Endothelial cell of umbilical vein (primary cell): ENCODE measurements at regions not wholly inside any gene's neighbourhood (a gene's known extent, or its start where the extent isn't known, plus 50 kb on each side); places are given as distances from the start of the nearest gene placed in this dataset.

Experiments used
- BruUV-seq: library from RNA; stranded (reverse); fragments of 400-500 nt; replicated peaks from 2 replicates; lab custom pipeline; 2021; lab: Mats Ljungman, UMichigan
- CTCF ChIA-PET: fragments of 300-600, 350-600 bp; sonication (Branson Sonifier 250); formaldehyde crosslinking; loops from one replicate; lab custom pipeline; 2021; ENCODE audit warnings: antibody characterized with exemption, inconsistent platforms; lab: Charles Lee
- POLR2A ChIA-PET: fragments of 300-600, 350-600 bp; sonication (Branson Sonifier 250); formaldehyde crosslinking; loops from one replicate; lab custom pipeline; 2021; ENCODE audit warnings: antibody characterized with exemption, inconsistent platforms; lab: Charles Lee
- DNase-seq: peaks from one replicate; pipeline ENCODE4 v3.0.0-alpha.2; 2011; ENCODE audit warnings: low read depth, low spot score
- FAIRE-seq: peaks from 2 replicates; lab custom pipeline; 2011; peaks lifted over from hg19 to GRCh38; lab: Jason Lieb, UNC
- H2AFZ ChIP-seq: 2 replicates; pipeline ENCODE4 v1.6.0; 2012; ENCODE audit warnings: low read depth, low read length, control low read depth, inconsistent platforms
- H3K27ac ChIP-seq: 2 replicates; pipeline ENCODE4 v1.5.1; 2011; ENCODE audit warnings: low read depth, mild to moderate bottlenecking, control low read depth, low read length, moderate library complexity; ENCODE audit not compliant: insufficient read depth
- H3K27me3 ChIP-seq, 2 experiments: 2 replicates each; pipeline versions ENCODE4 v1.6.0 to v1.6.1; 2011; ENCODE audit warnings: low read length in 2 of 2, mixed read lengths in 1 of 2; ENCODE audit not compliant: control insufficient read depth in 2 of 2, insufficient read depth in 2 of 2
- H3K36me3 ChIP-seq, 2 experiments: 2 replicates in 1 of 2; 3 replicates in 1 of 2; pipeline ENCODE4 v1.5.1; 2011; ENCODE audit warnings: low read length in 2 of 2, mild to moderate bottlenecking in 1 of 2, moderate library complexity in 1 of 2; ENCODE audit not compliant: control insufficient read depth in 2 of 2, insufficient read depth in 2 of 2; ENCODE audit errors: extremely low read depth in 1 of 2
- H3K4me1 ChIP-seq: 3 replicates; pipeline ENCODE4 v1.5.1; 2011; ENCODE audit warnings: mild to moderate bottlenecking, low read length; ENCODE audit not compliant: control insufficient read depth, insufficient read depth; ENCODE audit errors: extremely low read depth
- H3K4me2 ChIP-seq: 2 replicates; pipeline ENCODE4 v1.6.1; 2011; ENCODE audit warnings: low read length, control low read depth, mixed read lengths; ENCODE audit not compliant: insufficient read depth
- H3K4me3 ChIP-seq, 3 experiments: fragments of 200-600 bp in 1 of 3; sonication (generic), shearing (Covaris generic) in 1 of 3; replicated peaks in 1 of 3; 2 replicates each; pipeline ENCODE4 v1.5.1; 2011 to 2016; ENCODE audit warnings: control low read depth in 3 of 3, low read length in 3 of 3, mild to moderate bottlenecking in 2 of 3, inconsistent platforms in 1 of 3, low read depth in 1 of 3, moderate library complexity in 1 of 3; ENCODE audit not compliant: insufficient read depth in 1 of 3
- H3K79me2 ChIP-seq: 2 replicates; pipeline ENCODE4 v1.6.0; 2012; ENCODE audit warnings: low read length, inconsistent platforms; ENCODE audit not compliant: control insufficient read depth, insufficient read depth
- H3K9ac ChIP-seq: replicated peaks from 2 replicates; pipeline ENCODE3; 2011; ENCODE audit warnings: low read length, control low read depth; ENCODE audit not compliant: insufficient read depth; ENCODE audit errors: extremely low read depth
- H3K9me1 ChIP-seq: replicated peaks from 3 replicates; pipeline ENCODE4 v1.6.0; 2011; ENCODE audit warnings: mild to moderate bottlenecking, low read length; ENCODE audit not compliant: control insufficient read depth, insufficient read depth; ENCODE audit errors: extremely low read depth
- H3K9me3 ChIP-seq: replicated peaks from 2 replicates; pipeline ENCODE4 v1.5.1; 2012; ENCODE audit warnings: low read length, inconsistent platforms; ENCODE audit not compliant: control insufficient read depth, insufficient read depth
- H4K20me1 ChIP-seq: replicated peaks from 2 replicates; pipeline ENCODE3; 2011; ENCODE audit warnings: mild to moderate bottlenecking, low read length; ENCODE audit not compliant: control insufficient read depth, insufficient read depth; ENCODE audit errors: extremely low read depth
- EZH2 ChIP-seq: IDR thresholded peaks from 2 replicates; pipeline ENCODE4 v1.6.1; 2012; ENCODE audit warnings: borderline replicate concordance, low read depth, mild to moderate bottlenecking, moderate library complexity, low read length, inconsistent platforms; ENCODE audit not compliant: severe bottlenecking
- FOS ChIP-seq: IDR thresholded peaks from 2 replicates; pipeline ENCODE4 v1.6.1; 2011; ENCODE audit warnings: mild to moderate bottlenecking, low read length, moderate library complexity, borderline replicate concordance; ENCODE audit not compliant: insufficient read depth
- GATA2 ChIP-seq: IDR thresholded peaks from 2 replicates; pipeline ENCODE4 v1.7.0; 2011; ENCODE audit warnings: low read depth, mild to moderate bottlenecking, moderate library complexity, mixed read lengths, low read length; ENCODE audit not compliant: insufficient read length, insufficient read depth
- JUN ChIP-seq: IDR thresholded peaks from 2 replicates; pipeline ENCODE4 v1.6.1; 2011; ENCODE audit warnings: borderline replicate concordance, low read depth; ENCODE audit not compliant: insufficient read length, insufficient read depth
- MYC ChIP-seq: IDR thresholded peaks from one replicate; pipeline ENCODE4 v1.6.1; 2011; ENCODE audit warnings: mild to moderate bottlenecking, low read depth, low read length
- POLR2A ChIP-seq: IDR thresholded peaks from 2 replicates; pipeline ENCODE4 v1.6.1; 2012; ENCODE audit warnings: low read depth, mild to moderate bottlenecking, control low read depth, low read length
- POLR2AphosphoS5 ChIP-seq: IDR thresholded peaks from 2 replicates; pipeline ENCODE4 v1.6.1; 2012; ENCODE audit warnings: low read depth, mild to moderate bottlenecking, control low read depth, low read length, moderate library complexity; ENCODE audit not compliant: insufficient read depth
- dilution Hi-C: fragments of 300-500 bp; cut with MboI; formaldehyde crosslinking; loops from one replicate; pipeline ENCODE4 v1.15.0; 2019; ENCODE audit warnings: low sequenced_read_pairs; ENCODE audit not compliant: extremely low pct_ligation_motif_present
- intact Hi-C: fragments of 100-400 bp; cut with micrococcal nuclease; formaldehyde crosslinking; loops from one replicate; pipeline ENCODE4 v1.10.0; 2022
- TF ChIP-seq, protein P1 (sequence below), 2 donors: IDR thresholded peaks; 1 replicate in 1 of 2; 2 replicates in 1 of 2; pipeline ENCODE4 v1.5.1; 2011; ENCODE audit warnings: low read length in 2 of 2, mild to moderate bottlenecking in 2 of 2, moderate library complexity in 2 of 2, control low read depth in 1 of 2, inconsistent platforms in 1 of 2, low read depth in 1 of 2; ENCODE audit not compliant: insufficient read depth in 1 of 2; ENCODE audit errors: extremely low read depth in 1 of 2
- TF ChIP-seq, protein P2 (sequence below): IDR thresholded peaks from 2 replicates; pipeline ENCODE4 v1.6.1; 2011; ENCODE audit not compliant: insufficient read depth, insufficient read length

DNA sequence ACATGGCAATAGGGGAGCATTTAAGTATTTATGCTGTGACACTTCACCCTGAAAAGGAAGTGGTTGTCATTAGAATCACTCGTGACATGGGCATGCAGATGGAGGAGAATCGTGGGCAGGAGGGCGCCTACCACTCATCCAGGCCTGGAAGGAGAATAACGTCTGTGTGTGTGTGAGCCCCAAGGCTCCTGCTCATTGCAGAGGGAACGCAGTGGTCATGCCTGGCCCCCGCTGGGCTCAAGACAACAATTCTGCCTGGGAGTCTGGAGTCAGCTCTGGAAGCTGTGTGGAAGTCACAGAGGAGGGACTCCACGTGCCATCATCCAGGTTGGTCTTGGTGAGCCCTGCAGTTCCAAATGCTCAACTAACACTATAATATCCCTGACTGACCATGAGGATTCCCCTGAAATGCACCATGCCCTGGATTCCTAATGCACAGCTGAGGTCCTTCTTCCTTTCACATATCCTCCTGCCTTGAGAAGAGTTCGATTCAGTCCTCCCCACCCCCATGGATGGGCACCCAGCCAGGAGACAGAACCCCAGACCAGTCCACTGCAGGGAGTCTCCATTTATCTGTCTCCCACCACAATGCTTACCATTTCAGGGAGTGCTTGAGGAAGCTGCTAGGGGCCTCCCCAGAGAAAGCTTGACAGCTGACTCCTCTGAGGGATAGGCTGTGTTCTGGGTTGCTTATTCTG, 446.9 kb upstream of the B3GAT1 start:
- Histone ChIP-seq H3K27me3 (no peaks in the 10 kb centered on the region), H3K9ac (no peak overlapping the region), H4K20me1 (no peaks in the 10 kb centered on the region), H3K4me2 (no peak overlapping the region), H3K9me3 (no peaks in the 10 kb centered on the region), H3K79me2 (no peaks in the 10 kb centered on the region), H3K4me3 (no peak overlapping the region), H2AFZ (no peak overlapping the region), H3K4me1 (no peaks in the 10 kb centered on the region), H3K36me3 (no peaks in the 10 kb centered on the region), H3K9me1 (no peaks in the 10 kb centered on the region), H3K27ac (no peak overlapping the region)
- ChIA-PET CTCF (interaction anchor here (1.6 kb wide), 1 partner anchor 10 kb away, joined by 4 read pairs; no protein-coding TSS in a partner anchor), POLR2A (no interaction called here)
- BruUV-seq: no TSS peak
- DNase-seq: no peak
- intact Hi-C loops: no loop called here
- TF ChIP-seq POLR2AphosphoS5: no peak
- no peak for TF ChIP-seq JUN
- no peak for TF ChIP-seq MYC
- FAIRE-seq: no peak
- dilution Hi-C loops: no loop called here

DNA sequence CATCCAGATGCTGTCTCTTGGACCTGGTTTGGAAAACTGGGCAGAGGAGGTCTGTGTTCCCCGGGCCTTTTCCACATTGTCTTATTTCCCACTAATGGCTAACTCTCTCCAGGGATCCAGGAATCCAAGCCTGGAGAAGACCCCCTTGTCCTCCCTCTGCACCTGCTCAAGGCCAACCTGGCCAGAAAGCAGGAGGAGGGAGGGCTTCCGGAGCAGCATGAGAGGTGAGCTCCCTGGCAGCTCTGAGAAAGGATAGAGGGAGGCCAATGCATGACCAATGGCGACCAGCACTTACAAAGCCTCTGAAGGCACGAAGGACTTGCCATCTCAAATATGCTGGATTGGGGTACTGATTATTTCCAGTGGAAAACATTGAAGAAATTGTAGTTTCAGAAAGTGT, 445.0 kb upstream of the B3GAT1 start:
- H3K79me2 ChIP-seq: no peaks in the 10 kb centered on the region
- intact Hi-C loops: no loop called here
- H3K9ac ChIP-seq: no peak overlapping the region
- no peak for DNase-seq
- no peak overlapping the region for H2AFZ ChIP-seq
- no peaks in the 10 kb centered on the region for H3K36me3 ChIP-seq
- H3K9me1 ChIP-seq: no peaks in the 10 kb centered on the region
- no TSS peak for BruUV-seq
- no peaks in the 10 kb centered on the region for H3K4me1 ChIP-seq
- no peak overlapping the region for H3K4me3 ChIP-seq
- FAIRE-seq: no peak
- POLR2A ChIA-PET: no interaction called here
- no peak overlapping the region for H3K27ac ChIP-seq
- H3K4me2 ChIP-seq: no peak overlapping the region
- dilution Hi-C loops: no loop called here
- no peaks in the 10 kb centered on the region for H4K20me1 ChIP-seq
- TF ChIP-seq JUN (no peak), POLR2AphosphoS5 (no peak), POLR2A (no peak), GATA2 (no peak), MYC (no peak), EZH2 (no peak), FOS (no peak)
- TF ChIP-seq, protein P1, sequence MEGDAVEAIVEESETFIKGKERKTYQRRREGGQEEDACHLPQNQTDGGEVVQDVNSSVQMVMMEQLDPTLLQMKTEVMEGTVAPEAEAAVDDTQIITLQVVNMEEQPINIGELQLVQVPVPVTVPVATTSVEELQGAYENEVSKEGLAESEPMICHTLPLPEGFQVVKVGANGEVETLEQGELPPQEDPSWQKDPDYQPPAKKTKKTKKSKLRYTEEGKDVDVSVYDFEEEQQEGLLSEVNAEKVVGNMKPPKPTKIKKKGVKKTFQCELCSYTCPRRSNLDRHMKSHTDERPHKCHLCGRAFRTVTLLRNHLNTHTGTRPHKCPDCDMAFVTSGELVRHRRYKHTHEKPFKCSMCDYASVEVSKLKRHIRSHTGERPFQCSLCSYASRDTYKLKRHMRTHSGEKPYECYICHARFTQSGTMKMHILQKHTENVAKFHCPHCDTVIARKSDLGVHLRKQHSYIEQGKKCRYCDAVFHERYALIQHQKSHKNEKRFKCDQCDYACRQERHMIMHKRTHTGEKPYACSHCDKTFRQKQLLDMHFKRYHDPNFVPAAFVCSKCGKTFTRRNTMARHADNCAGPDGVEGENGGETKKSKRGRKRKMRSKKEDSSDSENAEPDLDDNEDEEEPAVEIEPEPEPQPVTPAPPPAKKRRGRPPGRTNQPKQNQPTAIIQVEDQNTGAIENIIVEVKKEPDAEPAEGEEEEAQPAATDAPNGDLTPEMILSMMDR (IDR thresholded peaks at IDR 0.05; ENCODE audit: extremely low read depth in 1 of 2, insufficient read depth in 1 of 2, low read depth in 1 of 2, low read length in 2 of 2): no peak
- TF ChIP-seq, protein P2, sequence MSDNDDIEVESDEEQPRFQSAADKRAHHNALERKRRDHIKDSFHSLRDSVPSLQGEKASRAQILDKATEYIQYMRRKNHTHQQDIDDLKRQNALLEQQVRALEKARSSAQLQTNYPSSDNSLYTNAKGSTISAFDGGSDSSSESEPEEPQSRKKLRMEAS: no peak
- CTCF ChIA-PET: no interaction called here
- no peaks in the 10 kb centered on the region for H3K9me3 ChIP-seq
- H3K27me3 ChIP-seq: no peaks in the 10 kb centered on the region
